WTC11 (cell line): ENCODE measurements at regions not wholly inside any gene's neighbourhood (a gene's known extent, or its start where the extent isn't known, plus 50 kb on each side); places are given as distances from the start of the nearest gene placed in this dataset.

Experiments
- ATAC-seq: fragments of 200-7000 bp; cut with Tn5 transposase; 2 replicates; pipeline ENCODE4 v1.10.0; 2021; ENCODE audit warnings: mild to moderate bottlenecking, moderate library complexity
- CTCF ChIA-PET: fragments of 300-600 bp; sonication (Branson Sonifier 250); formaldehyde crosslinking; loops from one replicate; lab custom pipeline; 2021; ENCODE audit warnings: antibody characterized with exemption; lab: Charles Lee
- POLR2A ChIA-PET: fragments of 350-600 bp; sonication (Branson Sonifier 250); formaldehyde crosslinking; loops from one replicate; lab custom pipeline; 2021; ENCODE audit warnings: antibody characterized with exemption; lab: Charles Lee
- DNase-seq: peaks from one replicate; pipeline ENCODE4 v3.0.0; 2021; ENCODE audit warnings: low spot score
- H3K27ac Mint-ChIP-seq: 2 replicates; pipeline ENCODE4 v1.8.0; 2021; ENCODE audit warnings: mixed read lengths
- H3K27me3 Mint-ChIP-seq: 2 replicates; pipeline ENCODE4 v1.8.0; 2021; ENCODE audit warnings: low read depth, mild to moderate bottlenecking, moderate library complexity, mixed read lengths
- H3K36me3 Mint-ChIP-seq: 2 replicates; pipeline ENCODE4 v1.8.0; 2021; ENCODE audit warnings: mixed read lengths
- H3K4me1 Mint-ChIP-seq: 2 replicates; pipeline ENCODE4 v1.8.0; 2022; ENCODE audit warnings: mixed read lengths
- H3K4me3 Mint-ChIP-seq: 2 replicates; pipeline ENCODE4 v1.8.0; 2021; ENCODE audit warnings: mild to moderate bottlenecking, moderate library complexity, mixed read lengths
- H3K9me3 Mint-ChIP-seq: 2 replicates; pipeline ENCODE4 v1.8.0; 2021; ENCODE audit warnings: mixed read lengths
- AFF4 ChIP-seq: sonication (generic); formaldehyde crosslinking; IDR thresholded peaks from 2 replicates; pipeline ENCODE4 v1.8.1; 2023; ENCODE audit warnings: mild to moderate bottlenecking, missing genetic modification reagents, borderline replicate concordance
- ATF3 ChIP-seq: sonication (generic); formaldehyde crosslinking; conservative IDR thresholded peaks from 2 replicates; pipeline ENCODE4 v1.8.1; 2022; ENCODE audit warnings: mild to moderate bottlenecking, missing genetic modification reagents
- CTCF ChIP-seq: fragments of 200-600 bp; IDR thresholded peaks from 2 replicates; pipeline ENCODE4 v1.8.0; 2022; ENCODE audit warnings: antibody characterized with exemption
- ELF4 ChIP-seq: sonication (generic); formaldehyde crosslinking; IDR thresholded peaks from 2 replicates; pipeline ENCODE4 v1.8.1; 2022; ENCODE audit warnings: low read depth, mild to moderate bottlenecking, moderate library complexity, missing genetic modification reagents
- GTF2I ChIP-seq: fragments of 250-450 bp; sonication (Bioruptor Pico); conservative IDR thresholded peaks from 2 replicates; pipeline ENCODE4 v1.4.0; 2021; ENCODE audit warnings: mild to moderate bottlenecking
- HMGXB4 ChIP-seq: sonication (generic); formaldehyde crosslinking; IDR thresholded peaks from 2 replicates; pipeline ENCODE4 v1.8.1; 2023; ENCODE audit warnings: mild to moderate bottlenecking, moderate library complexity, missing genetic modification reagents
- IRF1 ChIP-seq: sonication (generic); formaldehyde crosslinking; IDR thresholded peaks from 2 replicates; pipeline ENCODE4 v1.8.0; 2023; ENCODE audit warnings: missing genetic modification reagents
- JAZF1 ChIP-seq: fragments of 250-450 bp; sonication (Bioruptor Pico); IDR thresholded peaks from 2 replicates; pipeline ENCODE4 v1.9.0; 2021; ENCODE audit warnings: moderate library complexity, mild to moderate bottlenecking, inconsistent platforms
- KAT7 ChIP-seq: sonication (generic); formaldehyde crosslinking; IDR thresholded peaks from 2 replicates; pipeline ENCODE4 v1.8.1; 2023; ENCODE audit warnings: missing genetic modification reagents, mild to moderate bottlenecking, borderline replicate concordance
- MLX ChIP-seq: sonication (generic); formaldehyde crosslinking; IDR thresholded peaks from 2 replicates; pipeline ENCODE4 v1.8.1; 2023; ENCODE audit warnings: mild to moderate bottlenecking, missing genetic modification reagents, moderate library complexity
- NR1H2 ChIP-seq: sonication (generic); formaldehyde crosslinking; IDR thresholded peaks from 2 replicates; pipeline ENCODE4 v1.9.0; 2021; ENCODE audit warnings: mild to moderate bottlenecking, moderate library complexity, missing genetic modification reagents
- SP1 ChIP-seq: sonication (generic); formaldehyde crosslinking; conservative IDR thresholded peaks from 2 replicates; pipeline ENCODE4 v1.8.1; 2022; ENCODE audit warnings: missing genetic modification reagents
- STAT6 ChIP-seq: sonication (generic); formaldehyde crosslinking; conservative IDR thresholded peaks from 2 replicates; pipeline ENCODE4 v1.8.1; 2023; ENCODE audit warnings: mild to moderate bottlenecking, low read depth, missing genetic modification reagents, moderate library complexity
- TCF7 ChIP-seq: sonication (generic); formaldehyde crosslinking; IDR thresholded peaks from 2 replicates; pipeline ENCODE4 v1.8.0; 2022; ENCODE audit warnings: mild to moderate bottlenecking, low read depth, missing genetic modification reagents, moderate library complexity
- USF1 ChIP-seq: sonication (generic); formaldehyde crosslinking; IDR thresholded peaks from 2 replicates; pipeline ENCODE4 v1.8.0; 2022; ENCODE audit warnings: mild to moderate bottlenecking, missing genetic modification reagents
- USF2 ChIP-seq: sonication (generic); formaldehyde crosslinking; IDR thresholded peaks from 2 replicates; pipeline ENCODE4 v1.8.1; 2023; ENCODE audit warnings: mild to moderate bottlenecking, missing genetic modification reagents, moderate library complexity
- ZNF232 ChIP-seq: sonication (generic); formaldehyde crosslinking; IDR thresholded peaks from 2 replicates; pipeline ENCODE4 v1.8.0; 2022; ENCODE audit warnings: mild to moderate bottlenecking, missing genetic modification reagents
- ZNF396 ChIP-seq: fragments of 250-450 bp; sonication (Bioruptor Pico); IDR thresholded peaks from 2 replicates; pipeline ENCODE4 v1.8.0; 2021; ENCODE audit warnings: mild to moderate bottlenecking, moderate library complexity, borderline replicate concordance
- ZNF425 ChIP-seq: fragments of 250-450 bp; sonication (Bioruptor Pico); conservative IDR thresholded peaks from 2 replicates; pipeline ENCODE4 v1.9.0; 2021; ENCODE audit warnings: mild to moderate bottlenecking

- Mint-ChIP-seq H3K9me3 (no peaks in the 10 kb centered on the region), H3K4me3 (no peak overlapping the region), H3K27ac (no peak overlapping the region), H3K4me1 (peaks cover 3% of the 10 kb centered on the region; the same call in 1 of the 2 replicates), H3K36me3 (no peaks in the 10 kb centered on the region), H3K27me3 (no peaks in the 10 kb centered on the region)
- ATAC-seq (no peak), DNase-seq (no peak)
- ChIA-PET CTCF (no interaction called here), POLR2A (no interaction called here)
- no peak for TF ChIP-seq KAT7 (CRISPR knock-in tag)
- no peak for TF ChIP-seq NR1H2
- TF ChIP-seq ZNF425 (CRISPR knock-in tag): no peak
- TF ChIP-seq JAZF1: no peak
- TF ChIP-seq ZNF232 (CRISPR knock-in tag): no peak
- TF ChIP-seq SP1: no peak
- no peak for TF ChIP-seq ZNF396 (CRISPR knock-in tag)
- no peak for TF ChIP-seq USF2 (CRISPR knock-in tag)
- no peak for TF ChIP-seq HMGXB4 (CRISPR knock-in tag)
- no peak for TF ChIP-seq ATF3 (CRISPR knock-in tag)
- TF ChIP-seq STAT6 (CRISPR knock-in tag): no peak
- no peak for TF ChIP-seq ELF4 (CRISPR knock-in tag)
These were observed 392.0 kb upstream of the MYT1L start for GRCh38 chr2:2723064-2723463.

GRCh38 chr2:2721296-2721835 is 390.3 kb upstream of the MYT1L start:
- no peaks in the 10 kb centered on the region for H3K36me3 Mint-ChIP-seq
- POLR2A ChIA-PET: no interaction called here
- no peaks in the 10 kb centered on the region for H3K27me3 Mint-ChIP-seq
- CTCF ChIA-PET: no interaction called here
- no peaks in the 10 kb centered on the region for H3K9me3 Mint-ChIP-seq
- DNase-seq: no peak
- H3K4me1 Mint-ChIP-seq: no peaks in the 10 kb centered on the region
- ATAC-seq: no peak
- no peak overlapping the region for H3K27ac Mint-ChIP-seq
- H3K4me3 Mint-ChIP-seq: no peak overlapping the region
- TF ChIP-seq AFF4 (CRISPR knock-in tag) (no peak), IRF1 (no peak), USF1 (CRISPR knock-in tag) (no peak), MLX (CRISPR knock-in tag) (no peak), GTF2I (CRISPR knock-in tag) (no peak), TCF7 (CRISPR knock-in tag) (no peak), CTCF (no peak), ZNF396 (CRISPR knock-in tag) (no peak)
